ENCODE measurements at regions not wholly inside any gene's neighbourhood (a gene's known extent, or its start where the extent isn't known, plus 50 kb on each side); places are given as distances from the start of the nearest gene placed in this dataset.

DNA sequence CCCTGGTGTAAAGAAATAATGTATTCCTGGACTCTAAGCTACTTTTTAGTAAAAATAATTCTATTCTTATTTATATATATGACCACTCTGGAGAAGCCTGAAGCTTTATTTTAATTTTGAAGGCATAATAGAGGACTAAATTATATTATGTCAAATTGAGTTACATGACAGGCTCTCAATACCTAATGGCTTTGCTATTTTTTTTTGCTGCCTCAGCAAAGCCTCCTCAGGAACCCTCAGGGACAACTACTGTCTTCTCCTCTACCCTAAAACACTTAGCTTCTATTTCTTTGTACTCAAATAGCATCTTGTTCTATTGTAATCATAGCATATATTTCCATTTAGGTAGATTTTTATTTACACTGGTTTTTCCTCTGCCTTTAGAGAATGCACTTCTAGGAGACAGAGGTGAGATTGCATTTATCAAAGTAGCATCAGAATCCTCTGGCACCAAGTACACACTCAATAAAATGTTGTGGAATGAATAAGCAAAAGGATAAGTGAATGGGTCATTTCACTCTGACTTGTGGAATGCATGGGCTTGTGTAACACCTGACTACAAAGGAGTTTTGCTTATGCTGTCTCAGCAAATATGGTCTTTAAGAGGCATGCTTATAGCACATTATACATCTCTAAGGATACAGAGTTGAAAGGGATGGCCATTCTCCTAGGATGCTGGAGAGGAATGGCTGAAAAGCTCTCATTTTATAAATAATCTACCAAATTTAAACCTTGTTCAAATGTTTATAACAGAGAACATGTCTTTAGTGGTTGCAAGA lies 605.2 kb downstream of the KCNJ2 start:
- POLR2A ChIA-PET: no interaction called here

GRCh38 chr17:70775679-70776078 lies 606.3 kb downstream of the KCNJ2 start:
- Histone ChIP-seq H3K9me3 (ENCODE audit: control insufficient read depth, insufficient read depth, low read depth, low read length) (no peaks in the 10 kb centered on the region), H3K4me3 (ENCODE audit: low read depth in 2 of 2, low read length in 2 of 2) (no peak overlapping the region), H3K36me3 (ENCODE audit: control insufficient read depth, insufficient read depth, low read length) (no peaks in the 10 kb centered on the region), H3K27me3 (ENCODE audit: control insufficient read depth, insufficient read depth, low read length) (no peaks in the 10 kb centered on the region), H3K4me1 (ENCODE audit: control insufficient read depth, insufficient read depth, low read length) (no peaks in the 10 kb centered on the region), H3K27ac (ENCODE audit: low read length) (no peak overlapping the region)
- intact Hi-C loops (cut with micrococcal nuclease; ENCODE audit: unreplicated experiment): no loop called here
- BruUV-seq (replicated peaks): no TSS peak
- DNase-seq (ENCODE audit: low read depth, low spot score): no peak
- TF ChIP-seq, protein P1, sequence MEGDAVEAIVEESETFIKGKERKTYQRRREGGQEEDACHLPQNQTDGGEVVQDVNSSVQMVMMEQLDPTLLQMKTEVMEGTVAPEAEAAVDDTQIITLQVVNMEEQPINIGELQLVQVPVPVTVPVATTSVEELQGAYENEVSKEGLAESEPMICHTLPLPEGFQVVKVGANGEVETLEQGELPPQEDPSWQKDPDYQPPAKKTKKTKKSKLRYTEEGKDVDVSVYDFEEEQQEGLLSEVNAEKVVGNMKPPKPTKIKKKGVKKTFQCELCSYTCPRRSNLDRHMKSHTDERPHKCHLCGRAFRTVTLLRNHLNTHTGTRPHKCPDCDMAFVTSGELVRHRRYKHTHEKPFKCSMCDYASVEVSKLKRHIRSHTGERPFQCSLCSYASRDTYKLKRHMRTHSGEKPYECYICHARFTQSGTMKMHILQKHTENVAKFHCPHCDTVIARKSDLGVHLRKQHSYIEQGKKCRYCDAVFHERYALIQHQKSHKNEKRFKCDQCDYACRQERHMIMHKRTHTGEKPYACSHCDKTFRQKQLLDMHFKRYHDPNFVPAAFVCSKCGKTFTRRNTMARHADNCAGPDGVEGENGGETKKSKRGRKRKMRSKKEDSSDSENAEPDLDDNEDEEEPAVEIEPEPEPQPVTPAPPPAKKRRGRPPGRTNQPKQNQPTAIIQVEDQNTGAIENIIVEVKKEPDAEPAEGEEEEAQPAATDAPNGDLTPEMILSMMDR (IDR thresholded peaks at IDR 0.05): no peak
- no peak for TF ChIP-seq REST (IDR thresholded peaks at IDR 0.05; ENCODE audit: insufficient read depth in 1 of 2, low read depth in 2 of 2, low read length in 1 of 2)
- no peak for TF ChIP-seq POLR2AphosphoS5 (IDR thresholded peaks at IDR 0.05; ENCODE audit: low read depth, low read length)
- no peak for TF ChIP-seq SIN3A (IDR thresholded peaks at IDR 0.05; ENCODE audit: borderline replicate concordance, insufficient read depth, low read depth, low read length)
- TF ChIP-seq TCF7L2 (IDR thresholded peaks at IDR 0.05; ENCODE audit: low read depth, low read length): no peak
- ATAC-seq: no peak
- CTCF ChIA-PET: interaction anchor here (0.6 kb wide), 1 partner anchor 1803 kb away, joined by 3 read pairs; no protein-coding TSS in a partner anchor
- POLR2A ChIA-PET: no interaction called here
- in situ Hi-C loops (cut with HindIII; ENCODE audit: low pct_unique_long_range_greater_than_20kb, low sequenced_read_pairs): no loop called here

More for the DNA sequence above, 605.2 kb downstream of the KCNJ2 start:
- ATAC-seq (no peak), DNase-seq (ENCODE audit: low read depth, low spot score) (no peak)
- TF ChIP-seq TCF7L2 (IDR thresholded peaks at IDR 0.05; ENCODE audit: low read depth, low read length): no peak
- no peak for TF ChIP-seq POLR2AphosphoS5 (IDR thresholded peaks at IDR 0.05; ENCODE audit: low read depth, low read length)
- no peak for TF ChIP-seq REST (IDR thresholded peaks at IDR 0.05; ENCODE audit: insufficient read depth in 1 of 2, low read depth in 2 of 2, low read length in 1 of 2)
- TF ChIP-seq, protein P1 (IDR thresholded peaks at IDR 0.05): no peak
- TF ChIP-seq SIN3A (IDR thresholded peaks at IDR 0.05; ENCODE audit: borderline replicate concordance, insufficient read depth, low read depth, low read length): no peak
- intact Hi-C loops (cut with micrococcal nuclease; ENCODE audit: unreplicated experiment) (no loop called here), in situ Hi-C loops (cut with HindIII; ENCODE audit: low pct_unique_long_range_greater_than_20kb, low sequenced_read_pairs) (no loop called here)
- no TSS peak for BruUV-seq (replicated peaks)
- Histone ChIP-seq H3K36me3 (ENCODE audit: control insufficient read depth, insufficient read depth, low read length) (no peaks in the 10 kb centered on the region), H3K27ac (ENCODE audit: low read length) (no peak overlapping the region), H3K4me3 (ENCODE audit: low read depth in 2 of 2, low read length in 2 of 2) (no peak overlapping the region), H3K4me1 (ENCODE audit: control insufficient read depth, insufficient read depth, low read length) (no peaks in the 10 kb centered on the region), H3K9me3 (ENCODE audit: control insufficient read depth, insufficient read depth, low read depth, low read length) (no peaks in the 10 kb centered on the region), H3K27me3 (ENCODE audit: control insufficient read depth, insufficient read depth, low read length) (no peaks in the 10 kb centered on the region)
- CTCF ChIA-PET: no interaction called here

All from Panc1 (cell line).